Erythroblast (primary cell): ENCODE measurements at regions not wholly inside any gene's neighbourhood (a gene's known extent, or its start where the extent isn't known, plus 50 kb on each side); places are given as distances from the start of the nearest gene placed in this dataset.
"Not testable (repeated sequence)": the region's sequence is repeated elsewhere in the genome, so short reads cannot be mapped to it uniquely, and the experiment has no call there.

Experiments
- DNase-seq, 2 experiments: peaks; one replicate each; lab custom pipeline; 2025; lab: John Stamatoyannopoulos, UW
- GATA1 ChIP-seq: IDR thresholded peaks from 2 replicates; pipeline ENCODE4 v1.6.1; 2011; ENCODE audit warnings: low read depth, mild to moderate bottlenecking, control low read depth, low read length, moderate library complexity
- POLR2A ChIP-seq: IDR thresholded peaks from 2 replicates; pipeline ENCODE4 v1.6.1; 2011; ENCODE audit warnings: mild to moderate bottlenecking, low read length

- TF ChIP-seq POLR2A (no peak), GATA1 (no peak)
Measured at GRCh38 chr4:12932203-12932788, 551.8 kb downstream of the RAB28 start.

DNA sequence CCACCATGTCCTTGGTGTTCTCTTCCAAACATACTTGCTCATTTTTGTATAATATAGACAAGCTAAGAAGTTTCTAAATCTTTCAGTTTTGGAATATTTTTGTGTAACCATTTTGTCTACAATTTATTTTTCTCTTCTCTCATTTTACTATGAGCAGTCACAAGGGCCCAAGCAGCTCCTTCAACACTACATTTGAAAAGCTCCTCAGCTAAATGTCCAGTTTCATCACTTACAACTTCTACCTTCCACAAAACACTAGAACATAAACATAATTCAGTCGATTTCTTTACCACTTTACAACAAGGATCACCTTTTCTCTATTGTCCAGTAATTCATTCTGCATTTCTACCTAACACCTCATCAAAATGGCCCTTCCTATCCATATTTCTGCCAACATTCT lies 554.4 kb downstream of the RAB28 start:
- DNase-seq = no peak
- TF ChIP-seq POLR2A (no peak), GATA1 (no peak)

More at GRCh38 chr4:12932203-12932788, 551.8 kb downstream of the RAB28 start:
- DNase-seq = no peak

GRCh38 chr4:12928751-12929150 lies 555.4 kb downstream of the RAB28 start:
- DNase-seq = no peak
- TF ChIP-seq GATA1 (no peak), POLR2A (no peak)

DNA sequence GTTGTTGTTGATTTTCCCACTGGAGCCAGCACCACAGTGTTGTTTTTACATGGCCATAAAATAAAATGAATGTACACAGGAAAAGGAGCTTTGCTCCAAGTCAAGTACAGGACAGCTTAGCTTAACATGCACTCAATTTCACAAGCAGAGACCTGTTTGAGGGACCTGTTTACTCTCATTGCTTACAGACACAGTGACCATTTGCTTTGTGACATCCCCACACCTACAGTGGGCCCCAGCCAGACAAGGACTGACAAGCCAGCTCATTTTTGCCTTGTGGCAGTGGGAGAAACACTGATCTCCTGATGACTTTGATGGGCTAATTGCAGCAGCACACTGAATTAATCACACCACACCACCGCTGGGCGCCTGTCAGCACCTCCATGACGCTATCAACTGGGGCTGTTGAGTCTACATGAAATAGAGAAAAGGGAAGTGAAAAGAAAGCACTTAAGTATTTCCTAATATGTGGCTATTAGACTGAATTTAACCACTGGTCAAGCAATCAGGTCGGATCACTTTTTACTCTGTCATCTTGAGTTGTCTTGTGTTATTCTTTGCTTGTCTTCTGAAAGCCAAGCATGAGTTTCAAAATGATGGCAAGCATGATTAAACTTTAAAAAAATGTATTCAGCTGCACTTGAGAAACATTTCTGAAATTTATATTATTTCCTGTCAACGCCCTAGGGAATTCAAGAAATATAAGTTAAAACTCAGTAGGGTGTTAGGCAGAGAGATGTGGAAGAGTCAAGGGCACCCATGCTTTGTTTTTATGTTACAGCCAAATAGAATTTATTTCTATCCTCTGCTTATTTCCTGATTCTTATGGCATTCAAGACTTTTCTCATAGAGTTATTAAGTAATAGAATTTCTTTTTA lies 557.7 kb downstream of the RAB28 start:
- DNase-seq = no peak
- TF ChIP-seq POLR2A (no peak), GATA1 (no peak)

DNA sequence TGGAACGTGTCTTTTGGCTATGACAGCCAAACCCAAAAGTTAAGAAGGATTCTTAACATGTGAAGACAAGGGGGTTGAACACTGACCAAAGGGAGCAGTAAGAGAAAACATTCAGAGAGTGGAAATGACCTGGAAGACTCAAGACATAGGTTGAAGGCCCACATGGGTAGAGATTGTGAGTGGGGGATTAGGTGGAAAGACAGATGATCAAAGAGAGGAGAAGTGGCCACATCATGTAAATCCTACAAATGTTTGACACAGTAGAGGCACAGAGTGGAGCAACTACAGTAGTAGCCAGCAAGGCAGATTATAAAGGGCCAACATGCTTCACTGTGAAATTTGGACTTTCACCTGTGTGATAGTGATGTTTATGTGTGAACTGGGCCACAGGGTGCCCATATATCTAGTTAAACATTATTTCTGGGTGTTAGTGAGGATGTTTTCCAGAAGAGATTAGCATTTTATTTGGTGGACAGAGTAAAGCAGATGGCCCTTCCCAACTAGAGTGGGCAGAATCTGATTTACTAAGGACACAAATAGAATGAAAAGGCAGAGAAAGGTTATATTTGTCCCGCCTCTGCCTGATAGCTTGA lies 559.3 kb downstream of the RAB28 start:
- TF ChIP-seq POLR2A = no peak
- no peak for TF ChIP-seq GATA1
- DNase-seq = no peak

- TF ChIP-seq GATA1 (no peak), POLR2A (no peak)
- DNase-seq = no peak
Measured at GRCh38 chr4:12924253-12924652, 559.9 kb downstream of the RAB28 start.

DNA sequence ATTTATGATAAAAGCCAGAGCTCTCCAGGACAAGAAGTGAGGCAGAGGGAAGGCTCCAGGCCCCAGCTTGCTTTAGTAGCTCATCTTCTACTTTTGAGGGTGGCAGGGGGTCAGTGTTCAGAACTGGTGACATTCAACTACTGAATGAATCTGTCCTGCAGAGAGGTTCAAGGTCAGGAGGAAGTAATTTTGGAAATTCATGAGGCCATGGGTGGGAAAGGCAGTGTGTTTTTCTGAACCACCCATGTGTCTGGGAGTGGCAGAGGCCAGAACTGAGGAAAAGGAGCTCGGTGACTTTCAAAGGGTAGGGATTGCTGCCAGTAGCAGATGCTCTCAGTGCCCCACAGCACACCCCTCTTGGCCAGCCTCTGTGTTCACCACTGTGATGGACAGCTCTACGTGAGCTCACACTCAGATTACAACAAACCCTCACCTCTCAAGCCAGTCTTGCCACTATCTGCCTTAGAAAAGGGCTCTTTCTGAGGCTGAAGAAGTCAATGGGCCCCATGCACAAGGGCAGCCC lies 571.2 kb downstream of the RAB28 start:
- no peak for DNase-seq
- TF ChIP-seq POLR2A (no peak), GATA1 (no peak)

DNA sequence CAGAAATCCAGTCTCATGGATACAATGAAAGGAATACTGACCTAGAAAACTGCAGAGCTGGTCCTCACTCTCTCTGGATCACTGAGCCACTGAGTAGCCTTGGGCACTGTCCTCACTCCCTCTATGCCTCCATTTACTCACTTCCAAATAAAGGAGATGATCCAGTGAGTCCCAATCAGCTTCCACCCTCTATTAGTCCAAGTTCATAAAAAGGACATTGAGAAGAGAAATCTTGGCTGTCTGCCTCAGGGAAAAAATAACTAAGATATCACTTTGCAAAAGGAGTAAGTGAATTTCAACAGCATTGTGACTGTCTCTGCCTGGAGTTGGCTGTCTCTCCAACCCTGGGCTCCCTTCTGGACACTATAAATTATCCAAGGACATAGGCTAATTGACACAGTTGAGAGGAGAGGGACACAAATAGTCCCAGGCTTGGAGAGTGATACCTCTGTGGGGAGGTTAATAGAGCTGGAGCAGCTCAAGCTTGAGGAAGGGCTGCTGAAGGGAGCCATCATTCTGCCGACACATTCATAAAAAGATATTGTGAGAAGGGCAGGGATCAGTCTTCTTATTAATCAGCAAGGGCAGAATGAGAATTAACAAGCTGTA lies 572.3 kb downstream of the RAB28 start:
- TF ChIP-seq GATA1 = no peak
- TF ChIP-seq POLR2A = no peak

DNA sequence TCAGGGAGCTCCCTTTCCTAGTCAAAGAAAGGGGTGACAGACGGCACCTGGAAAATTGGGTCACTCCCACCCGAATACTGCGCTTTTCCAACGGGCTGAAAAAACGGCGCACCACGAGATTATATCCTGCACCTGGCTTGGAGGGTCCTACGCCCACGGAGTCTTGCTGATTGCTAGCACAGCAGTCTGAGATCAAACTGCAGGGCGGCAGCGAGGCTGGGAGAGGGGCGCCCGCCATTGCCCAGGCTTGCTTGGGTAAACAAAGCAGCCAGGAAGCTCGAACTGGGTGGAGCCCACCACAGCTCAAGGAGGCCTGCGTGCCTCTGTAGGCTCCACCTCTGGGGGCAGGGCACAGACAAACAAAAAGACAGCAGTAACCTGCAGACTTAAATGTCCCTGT lies 580.5 kb downstream of the RAB28 start:
- not testable (repeated sequence) for DNase-seq

More for the DNA sequence above, 572.3 kb downstream of the RAB28 start:
- no peak for DNase-seq

GRCh38 chr4:12902735-12903134 lies 581.4 kb downstream of the RAB28 start:
- TF ChIP-seq POLR2A (no peak), GATA1 (no peak)
- DNase-seq = no peak

GRCh38 chr4:12897954-12898353 lies 586.2 kb downstream of the RAB28 start:
- DNase-seq = no peak
- TF ChIP-seq POLR2A (no peak), GATA1 (no peak)

DNA sequence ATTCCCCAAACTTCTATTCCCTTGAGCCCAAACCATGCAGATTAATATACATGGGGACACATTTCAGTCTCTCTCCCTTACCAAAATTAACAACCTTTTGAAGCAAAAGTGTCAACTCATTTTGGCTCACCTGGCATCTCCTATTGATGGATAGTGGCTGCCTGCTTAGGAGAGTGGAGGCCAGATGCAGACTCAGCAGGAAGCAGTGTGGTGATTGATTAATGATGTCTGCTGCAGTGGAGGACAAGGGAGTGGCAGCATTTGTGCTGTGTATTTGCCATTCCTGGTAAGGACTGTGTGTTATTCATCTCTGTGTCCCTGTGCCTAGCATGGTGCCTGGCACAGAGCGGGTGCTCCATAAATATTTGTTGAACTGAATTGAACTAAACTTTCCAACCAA lies 590.1 kb downstream of the RAB28 start:
- no peak for DNase-seq
- TF ChIP-seq POLR2A (no peak), GATA1 (no peak)

GRCh38 chr4:12889054-12889453 lies 595.1 kb downstream of the RAB28 start:
- no peak for TF ChIP-seq POLR2A
- DNase-seq = no peak
